ENCODE measurements at regions not wholly inside any gene's neighbourhood (a gene's known extent, or its start where the extent isn't known, plus 50 kb on each side); places are given as distances from the start of the nearest gene placed in this dataset.

DNA sequence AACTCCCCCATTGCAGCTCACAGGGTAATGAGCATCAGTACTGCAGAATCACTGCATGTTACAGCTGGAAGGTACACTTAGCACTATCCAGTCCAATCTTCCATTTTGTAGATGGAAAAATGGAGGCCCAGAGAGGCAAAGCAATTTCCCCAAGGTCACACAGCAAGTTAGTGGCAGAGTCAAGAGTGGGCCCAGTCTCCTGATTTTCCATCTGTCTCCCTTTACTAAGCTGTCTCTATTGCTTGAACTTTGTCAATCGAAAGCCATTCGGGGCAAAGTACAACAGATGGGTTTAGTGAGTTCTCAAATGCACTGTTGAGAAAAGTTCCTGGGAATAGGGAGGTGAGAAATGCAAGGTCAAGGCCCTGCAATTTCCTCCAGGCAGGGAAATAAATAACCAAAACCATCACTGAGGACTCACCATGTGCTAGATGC lies 50.4 kb upstream of the IFFO2 start:
- Histone ChIP-seq H3K27ac (ENCODE audit: low read depth, low read length) (no peak overlapping the region), H3K9me2 (replicated peaks; ENCODE audit: control insufficient read depth, low read length) (no peaks in the 10 kb centered on the region), H3F3A (ENCODE audit: control insufficient read depth, insufficient read depth) (no peaks in the 10 kb centered on the region), H3K4me1 (ENCODE audit: control insufficient read depth, low read length) (no peaks in the 10 kb centered on the region), H3K9me3 (ENCODE audit: control insufficient read depth, insufficient read depth, low read length) (no peaks in the 10 kb centered on the region), H4K20me1 (ENCODE audit: control insufficient read depth, insufficient read depth, low read depth, low read length) (no peaks in the 10 kb centered on the region), H3K27me3 (ENCODE audit: control insufficient read depth, low read length) (peaks cover 10% of the 10 kb centered on the region; the same call in 1 of the 2 replicates), H3K36me3 (ENCODE audit: control insufficient read depth, low read length) (no peaks in the 10 kb centered on the region), H3K4me2 (ENCODE audit: low read length) (no peak overlapping the region), H3K79me2 (ENCODE audit: control insufficient read depth, low read length) (no peaks in the 10 kb centered on the region), H3K4me3 (ENCODE audit: low read length) (no peak overlapping the region)
- TF ChIP-seq EZH2phosphoT487 (IDR thresholded peaks at IDR 0.05; ENCODE audit: borderline replicate concordance, low read length), result no peak
- TF ChIP-seq, protein P1, sequence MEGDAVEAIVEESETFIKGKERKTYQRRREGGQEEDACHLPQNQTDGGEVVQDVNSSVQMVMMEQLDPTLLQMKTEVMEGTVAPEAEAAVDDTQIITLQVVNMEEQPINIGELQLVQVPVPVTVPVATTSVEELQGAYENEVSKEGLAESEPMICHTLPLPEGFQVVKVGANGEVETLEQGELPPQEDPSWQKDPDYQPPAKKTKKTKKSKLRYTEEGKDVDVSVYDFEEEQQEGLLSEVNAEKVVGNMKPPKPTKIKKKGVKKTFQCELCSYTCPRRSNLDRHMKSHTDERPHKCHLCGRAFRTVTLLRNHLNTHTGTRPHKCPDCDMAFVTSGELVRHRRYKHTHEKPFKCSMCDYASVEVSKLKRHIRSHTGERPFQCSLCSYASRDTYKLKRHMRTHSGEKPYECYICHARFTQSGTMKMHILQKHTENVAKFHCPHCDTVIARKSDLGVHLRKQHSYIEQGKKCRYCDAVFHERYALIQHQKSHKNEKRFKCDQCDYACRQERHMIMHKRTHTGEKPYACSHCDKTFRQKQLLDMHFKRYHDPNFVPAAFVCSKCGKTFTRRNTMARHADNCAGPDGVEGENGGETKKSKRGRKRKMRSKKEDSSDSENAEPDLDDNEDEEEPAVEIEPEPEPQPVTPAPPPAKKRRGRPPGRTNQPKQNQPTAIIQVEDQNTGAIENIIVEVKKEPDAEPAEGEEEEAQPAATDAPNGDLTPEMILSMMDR (IDR thresholded peaks at IDR 0.05; ENCODE audit: low read depth, low read length, poor library complexity, severe bottlenecking), result no peak

All from DOHH2 (cell line).